HG02678 (cell line): ENCODE measurements at regions not wholly inside any gene's neighbourhood (a gene's known extent, or its start where the extent isn't known, plus 50 kb on each side); places are given as distances from the start of the nearest gene placed in this dataset.
"Not testable (repeated sequence)": the region's sequence is repeated elsewhere in the genome, so short reads cannot be mapped to it uniquely, and the experiment has no call there.

Experiments
- ATAC-seq: cut with Tn5 transposase; IDR thresholded peaks from one replicate; pipeline ENCODE4 v1.9.1; 2021; ENCODE audit warnings: mild to moderate bottlenecking, moderate library complexity; ENCODE audit not compliant: unreplicated experiment

DNA sequence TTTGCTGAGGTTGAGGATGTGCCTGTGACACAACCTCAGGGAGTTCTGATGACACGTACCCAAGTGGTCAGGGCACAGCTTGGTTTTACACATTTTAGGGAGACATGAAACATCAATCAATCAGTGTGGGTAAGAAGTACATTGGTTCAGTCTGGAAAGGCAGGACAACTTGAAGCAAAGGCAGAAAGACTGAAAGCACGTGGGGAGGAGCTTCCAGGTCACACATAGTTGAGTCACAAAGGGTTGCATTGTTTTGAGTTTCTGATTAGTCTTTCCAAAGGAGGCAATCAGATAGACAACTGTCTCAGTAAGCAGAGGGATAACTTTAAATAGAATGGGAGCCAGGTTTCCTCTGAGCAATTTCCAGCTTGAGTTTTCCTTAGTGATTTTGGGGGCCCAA is 1910.0 kb upstream of the AGA start:
- no peak for ATAC-seq

- no peak for ATAC-seq
Measured at GRCh38 chr4:179353786-179354185, 1911.5 kb upstream of the AGA start.

- no peak for ATAC-seq
Measured at GRCh38 chr4:179361978-179362486, 1919.8 kb upstream of the AGA start.

DNA sequence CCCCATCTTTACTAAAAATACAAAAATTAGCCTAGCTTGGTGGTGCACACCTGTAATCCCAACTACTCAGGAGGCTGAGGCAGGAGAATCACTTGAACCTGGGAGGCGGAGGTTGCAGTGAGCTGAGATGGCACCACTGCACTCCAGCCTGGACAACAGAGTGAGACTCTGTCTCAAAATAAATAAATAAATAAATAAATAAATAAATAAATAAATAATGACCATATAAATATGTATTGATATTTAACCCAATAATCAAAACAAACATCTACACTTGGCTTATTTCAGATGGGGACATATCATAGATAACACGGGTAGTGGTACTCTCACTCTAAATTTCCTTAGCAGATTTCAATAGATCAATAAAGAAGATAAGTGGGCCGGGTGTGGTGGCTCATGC is 1923.7 kb upstream of the AGA start:
- ATAC-seq: not testable (repeated sequence)

- ATAC-seq: no peak
Measured at GRCh38 chr4:179372242-179372641, 1930.0 kb upstream of the AGA start.

GRCh38 chr4:179372746-179373145 is 1930.5 kb upstream of the AGA start:
- no peak for ATAC-seq

GRCh38 chr4:179378847-179379246 is 1936.6 kb upstream of the AGA start:
- ATAC-seq: not testable (repeated sequence)

DNA sequence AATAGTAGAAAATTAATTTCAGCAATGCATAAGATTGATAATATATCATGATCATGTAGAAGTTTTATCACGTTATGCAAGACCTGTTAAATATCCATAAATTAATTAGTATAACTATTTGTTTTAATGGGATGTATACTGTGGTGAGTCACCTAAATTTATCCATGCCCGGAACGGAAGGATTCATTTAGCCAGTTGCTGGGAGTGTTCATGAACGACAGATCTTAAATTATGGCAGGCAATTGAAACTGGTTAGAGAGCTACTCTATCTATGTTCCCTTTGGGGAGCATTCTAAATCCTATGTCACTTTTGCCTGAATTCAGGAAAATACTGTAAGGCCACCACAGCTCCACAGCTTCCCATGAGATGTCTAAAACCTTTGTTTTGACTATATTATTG is 1950.5 kb upstream of the AGA start:
- no peak for ATAC-seq

GRCh38 chr4:179398414-179398813 is 1956.2 kb upstream of the AGA start:
- ATAC-seq: no peak

DNA sequence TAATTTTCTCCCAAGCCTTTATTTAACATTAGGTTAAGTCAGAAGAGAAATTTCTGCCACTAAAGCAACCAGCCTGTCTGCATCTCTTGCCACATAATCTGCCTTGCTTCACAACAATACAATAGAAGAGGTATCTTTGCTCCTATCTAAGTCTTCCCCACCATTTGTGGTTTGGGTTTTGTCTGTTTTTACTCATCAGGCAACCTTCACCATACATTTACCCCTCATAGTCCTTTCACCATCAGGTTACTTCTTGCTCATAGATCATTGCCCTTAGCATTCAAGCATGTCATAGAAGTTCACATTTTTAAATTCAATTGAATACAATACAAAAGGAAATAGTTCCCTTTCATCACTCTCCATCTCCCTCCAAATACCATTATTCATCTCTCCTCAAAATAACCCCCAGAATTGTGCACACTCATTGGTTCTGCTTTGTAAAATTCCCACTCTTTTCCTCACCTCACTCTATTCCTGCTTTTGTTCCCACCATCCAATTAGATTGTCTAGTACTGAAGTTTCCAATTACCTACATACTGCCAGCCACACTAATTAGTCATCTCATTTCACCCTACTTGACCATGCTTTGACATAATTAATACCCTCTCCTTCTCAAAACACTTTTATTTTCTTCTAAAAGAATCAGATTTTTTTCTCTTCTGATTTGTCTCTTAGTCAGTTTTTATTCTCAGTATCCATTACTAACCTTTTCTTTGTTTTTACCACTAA is 1957.0 kb upstream of the AGA start:
- no peak for ATAC-seq

- ATAC-seq: no peak
Measured at GRCh38 chr4:179415037-179415846, 1973.0 kb upstream of the AGA start.

DNA sequence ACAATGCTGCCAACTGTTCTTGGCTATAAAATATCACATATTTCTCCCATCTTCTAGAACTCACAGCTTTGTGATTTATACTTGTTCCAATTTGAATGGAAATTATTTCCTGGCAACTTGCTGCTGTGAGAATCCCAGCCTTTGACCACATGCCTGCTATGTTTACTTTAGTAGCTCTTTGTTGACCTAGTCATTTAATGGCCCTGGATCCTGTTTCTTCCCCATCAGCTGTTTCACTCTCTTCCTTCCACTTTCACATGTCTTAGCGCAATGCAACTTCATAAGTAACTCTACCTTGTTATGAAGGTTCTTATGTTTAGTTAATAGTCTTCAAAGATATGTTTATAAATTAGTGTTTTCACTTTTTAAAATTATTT is 1973.6 kb upstream of the AGA start:
- ATAC-seq: no peak

- no peak for ATAC-seq
Measured at GRCh38 chr4:179417357-179417756, 1975.1 kb upstream of the AGA start.

DNA sequence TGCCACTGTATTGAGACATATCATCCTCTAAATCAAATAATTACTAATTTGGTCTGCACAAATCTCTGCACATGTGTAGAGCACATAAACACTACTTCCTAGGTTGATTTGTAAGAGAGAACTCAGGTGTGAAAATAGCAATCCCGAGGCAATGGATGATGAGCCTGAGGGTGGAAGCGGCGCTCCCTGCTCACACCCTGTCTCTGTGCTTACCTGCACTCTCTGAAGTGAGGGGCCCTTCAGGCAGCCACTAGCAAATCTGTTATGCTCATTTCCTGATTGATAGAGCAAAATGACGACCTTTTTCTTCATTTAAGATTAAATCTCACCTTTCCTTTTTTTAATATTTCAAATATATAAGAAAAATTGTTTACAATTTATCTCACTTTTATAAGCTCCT is 1995.7 kb upstream of the AGA start:
- ATAC-seq: no peak

DNA sequence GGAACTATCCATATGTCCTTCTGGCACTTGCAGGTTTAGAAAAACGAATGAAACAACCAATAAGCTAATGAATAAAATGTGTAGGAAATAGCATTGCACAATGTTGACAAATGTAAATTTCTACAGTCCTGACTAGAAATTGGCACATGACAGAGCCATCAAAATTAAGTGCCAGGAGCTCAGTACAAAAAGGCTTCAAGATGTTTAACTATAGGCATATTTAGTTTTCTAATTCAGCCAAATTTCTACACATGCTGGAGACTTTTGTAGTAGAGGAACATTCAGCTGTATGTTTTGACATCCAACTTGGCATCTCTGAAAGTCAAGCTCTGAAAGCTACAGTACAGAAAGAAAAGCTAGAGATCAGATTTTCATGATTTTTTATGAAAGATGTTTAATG is 1999.4 kb upstream of the AGA start:
- no peak for ATAC-seq

GRCh38 chr4:179447308-179447707 is 2005.1 kb upstream of the AGA start:
- no peak for ATAC-seq

- no peak for ATAC-seq
Measured at GRCh38 chr4:179465131-179465797, 2023.0 kb upstream of the AGA start.

GRCh38 chr4:179467878-179468277 is 2025.6 kb upstream of the AGA start:
- ATAC-seq: no peak

DNA sequence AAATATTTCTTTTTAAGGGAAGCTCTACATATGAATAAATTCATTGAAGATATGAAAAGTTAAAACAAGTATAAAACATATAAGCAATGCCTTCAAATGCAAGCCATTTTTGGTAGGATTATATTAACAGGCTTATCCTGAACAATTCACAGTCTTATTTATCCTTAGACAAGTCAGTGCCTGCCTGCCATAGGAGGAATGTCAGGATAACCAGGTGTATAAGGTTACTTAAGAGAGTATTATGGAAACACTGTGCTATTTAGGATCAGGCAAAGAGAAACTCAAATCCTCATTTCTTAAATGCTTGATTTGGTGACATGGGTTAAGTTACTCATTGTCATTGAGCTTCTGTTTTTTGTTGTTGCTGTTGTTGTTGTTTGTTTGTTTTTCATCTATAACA is 2029.9 kb upstream of the AGA start:
- ATAC-seq: no peak

GRCh38 chr4:179478608-179479007 is 2036.4 kb upstream of the AGA start:
- ATAC-seq: no peak

DNA sequence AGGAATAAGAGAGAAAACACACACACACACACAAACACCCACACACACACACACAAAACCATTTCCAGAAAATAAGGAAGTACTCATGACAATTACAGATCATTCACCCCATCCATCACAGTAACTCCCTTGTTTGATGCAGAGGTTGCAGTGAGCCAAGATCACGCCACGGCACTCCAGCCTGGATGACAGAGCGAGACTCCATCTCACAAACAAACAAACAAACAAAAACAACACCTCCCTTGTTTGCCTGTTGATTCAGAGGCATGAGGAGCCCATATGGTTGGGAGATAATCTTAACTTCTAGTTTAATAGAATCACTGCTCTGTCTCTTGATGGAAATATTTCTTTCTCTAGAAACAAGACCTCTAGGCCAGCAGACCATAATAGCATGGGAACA is 2043.5 kb upstream of the AGA start:
- ATAC-seq: no peak
